GM10266 (cell line): ENCODE measurements at regions not wholly inside any gene's neighbourhood (a gene's known extent, or its start where the extent isn't known, plus 50 kb on each side); places are given as distances from the start of the nearest gene placed in this dataset.
"Not testable (repeated sequence)": the region's sequence is repeated elsewhere in the genome, so short reads cannot be mapped to it uniquely, and the experiment has no call there.

Experiments used
- DNase-seq: peaks from one replicate; pipeline ENCODE4 v3.0.0; 2012; ENCODE audit errors: extremely low spot score
- TF ChIP-seq, protein P1 (sequence below): IDR thresholded peaks from 2 replicates; pipeline ENCODE4 v1.5.1; 2012; ENCODE audit warnings: mild to moderate bottlenecking, low read depth; ENCODE audit not compliant: control insufficient read depth, insufficient read depth; ENCODE audit errors: missing control alignments

DNA sequence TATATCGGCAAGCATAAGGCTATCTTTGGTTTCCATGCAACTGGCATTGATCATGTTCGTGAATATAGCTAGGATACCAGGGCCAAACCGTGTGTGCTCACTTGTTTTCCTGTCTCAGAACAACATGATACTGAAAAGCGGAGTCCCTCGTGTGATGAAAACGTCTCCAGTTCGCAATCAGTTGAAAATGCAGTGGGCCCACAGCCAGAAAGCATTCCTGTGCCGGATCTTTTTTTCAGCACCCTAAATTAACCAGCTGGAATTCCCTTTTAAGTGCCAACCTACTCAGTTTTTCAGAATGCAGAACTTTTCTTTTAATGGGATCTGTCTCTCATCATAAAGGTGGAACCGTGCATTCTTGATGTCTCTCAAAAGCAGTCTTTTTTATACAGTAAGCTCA, 130.8 kb upstream of the FRG1 start:
- TF ChIP-seq, protein P1, sequence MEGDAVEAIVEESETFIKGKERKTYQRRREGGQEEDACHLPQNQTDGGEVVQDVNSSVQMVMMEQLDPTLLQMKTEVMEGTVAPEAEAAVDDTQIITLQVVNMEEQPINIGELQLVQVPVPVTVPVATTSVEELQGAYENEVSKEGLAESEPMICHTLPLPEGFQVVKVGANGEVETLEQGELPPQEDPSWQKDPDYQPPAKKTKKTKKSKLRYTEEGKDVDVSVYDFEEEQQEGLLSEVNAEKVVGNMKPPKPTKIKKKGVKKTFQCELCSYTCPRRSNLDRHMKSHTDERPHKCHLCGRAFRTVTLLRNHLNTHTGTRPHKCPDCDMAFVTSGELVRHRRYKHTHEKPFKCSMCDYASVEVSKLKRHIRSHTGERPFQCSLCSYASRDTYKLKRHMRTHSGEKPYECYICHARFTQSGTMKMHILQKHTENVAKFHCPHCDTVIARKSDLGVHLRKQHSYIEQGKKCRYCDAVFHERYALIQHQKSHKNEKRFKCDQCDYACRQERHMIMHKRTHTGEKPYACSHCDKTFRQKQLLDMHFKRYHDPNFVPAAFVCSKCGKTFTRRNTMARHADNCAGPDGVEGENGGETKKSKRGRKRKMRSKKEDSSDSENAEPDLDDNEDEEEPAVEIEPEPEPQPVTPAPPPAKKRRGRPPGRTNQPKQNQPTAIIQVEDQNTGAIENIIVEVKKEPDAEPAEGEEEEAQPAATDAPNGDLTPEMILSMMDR = no peak
- no peak for DNase-seq

DNA sequence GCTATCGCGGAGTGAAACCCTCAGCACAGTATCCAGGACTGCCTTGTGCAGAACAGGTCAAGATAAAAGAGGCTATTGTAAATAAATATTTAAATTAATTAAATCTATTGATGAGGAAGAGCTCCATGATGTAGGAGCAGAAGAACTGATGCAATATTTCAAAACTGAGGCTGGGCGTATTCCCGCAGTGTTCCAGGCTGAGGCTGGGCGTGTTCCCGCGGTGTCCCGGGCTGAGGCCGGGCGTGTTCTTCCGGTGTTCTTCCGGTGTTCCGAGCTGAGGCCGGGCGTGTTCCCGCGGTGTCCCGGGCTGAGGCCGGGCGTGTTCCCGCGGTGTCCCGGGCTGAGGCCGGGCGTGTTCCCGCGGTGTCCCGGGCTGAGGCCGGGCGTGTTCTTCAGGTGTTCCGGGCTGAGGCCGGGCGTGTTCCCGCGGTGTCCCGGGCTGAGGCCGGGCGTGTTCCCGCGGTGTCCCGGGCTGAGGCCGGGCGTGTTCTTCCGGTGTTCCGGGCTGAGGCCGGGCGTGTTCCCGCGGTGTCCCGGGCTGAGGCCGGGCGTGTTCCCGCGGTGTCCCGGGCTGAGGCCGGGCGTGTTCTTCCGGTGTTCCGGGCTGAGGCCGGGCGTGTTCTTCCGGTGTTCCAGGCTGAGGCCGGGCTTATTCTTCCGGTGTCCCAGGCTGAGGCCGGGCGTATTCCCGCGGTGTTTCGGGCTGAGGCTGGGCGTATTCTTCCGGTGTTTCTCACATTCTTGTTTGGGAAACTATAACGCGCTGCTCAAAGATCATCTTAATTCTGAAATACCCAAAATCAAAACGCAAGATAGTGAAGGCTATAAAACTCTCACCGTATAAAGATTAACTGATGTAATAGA, 130.1 kb upstream of the FRG1 start:
- DNase-seq = not testable (repeated sequence)

DNA sequence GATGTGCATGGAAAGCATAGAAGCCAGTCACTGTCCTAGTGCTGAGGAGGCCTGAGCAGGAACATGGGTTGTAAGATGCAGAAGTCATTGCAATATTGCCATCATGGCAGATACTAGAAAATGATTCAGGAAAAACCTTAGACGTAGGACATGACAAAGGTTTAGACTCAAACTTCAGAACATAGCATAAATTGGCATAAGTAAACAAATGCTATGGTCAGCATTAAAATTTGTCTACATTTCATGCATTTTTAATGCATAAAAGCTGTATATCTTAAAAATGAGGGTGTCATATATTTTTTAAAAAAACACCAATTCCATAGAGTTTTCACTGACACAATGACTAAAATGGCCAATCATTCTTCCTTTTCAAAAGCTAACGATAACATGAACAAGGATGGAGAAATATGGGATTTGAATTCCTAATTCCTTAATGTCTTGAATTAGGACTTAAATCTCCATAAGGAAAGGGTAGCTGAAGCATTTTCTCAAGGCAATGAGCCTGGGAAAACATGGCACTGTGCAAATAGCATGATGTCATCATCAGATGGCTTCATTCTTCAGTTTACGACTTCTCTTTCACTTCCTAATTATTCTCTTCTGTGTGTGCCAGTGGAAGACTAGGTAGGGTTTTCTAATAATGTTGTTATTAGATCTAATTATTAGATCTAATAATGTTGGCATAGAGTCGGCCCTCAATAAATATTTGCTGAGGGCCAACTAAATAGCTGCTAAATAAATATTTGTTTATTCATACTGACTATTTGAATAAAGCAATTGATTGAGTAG, 125.1 kb upstream of the FRG1 start:
- TF ChIP-seq, protein P1 = no peak
- no peak for DNase-seq

DNA sequence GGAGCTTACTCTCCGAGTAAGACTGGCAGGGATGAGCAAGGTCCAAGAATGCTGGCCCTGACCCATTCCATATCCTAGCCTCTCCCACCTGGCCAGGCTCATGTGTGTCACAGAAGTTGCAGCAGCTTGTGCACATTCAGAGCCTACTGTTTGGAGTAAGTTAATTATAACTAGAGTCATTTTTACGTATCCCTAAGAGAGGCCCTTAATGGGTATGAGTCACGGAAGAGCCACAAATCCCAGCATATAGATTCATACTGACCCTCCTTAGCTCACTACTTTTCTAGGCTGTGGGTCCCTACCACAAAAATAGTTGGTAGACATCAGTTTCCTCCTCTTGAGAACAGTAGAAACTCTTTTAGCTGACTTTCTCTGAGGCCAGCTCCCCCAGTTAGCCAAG, 118.3 kb upstream of the FRG1 start:
- DNase-seq = no peak
- TF ChIP-seq, protein P1 = no peak

DNA sequence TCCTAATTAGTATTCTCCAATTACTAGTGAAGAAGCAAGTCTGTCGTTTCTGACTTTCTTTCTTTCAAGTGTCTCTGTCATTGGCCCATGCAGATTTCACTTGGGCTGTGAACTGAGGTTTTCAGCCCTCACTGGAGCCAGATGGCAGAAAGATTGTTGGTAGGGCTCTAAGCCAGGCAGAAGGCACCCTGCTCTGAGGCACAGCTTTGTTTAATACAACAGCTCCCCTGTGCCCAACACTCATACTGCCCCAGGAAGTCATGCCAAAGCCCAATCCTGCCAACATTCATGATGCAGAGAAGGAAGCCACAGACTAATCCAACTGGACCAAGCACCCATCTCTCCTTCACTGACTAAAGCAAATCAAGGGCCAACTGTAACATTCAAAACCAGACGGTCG, 117.1 kb upstream of the FRG1 start:
- TF ChIP-seq, protein P1 = no peak
- DNase-seq = no peak

DNA sequence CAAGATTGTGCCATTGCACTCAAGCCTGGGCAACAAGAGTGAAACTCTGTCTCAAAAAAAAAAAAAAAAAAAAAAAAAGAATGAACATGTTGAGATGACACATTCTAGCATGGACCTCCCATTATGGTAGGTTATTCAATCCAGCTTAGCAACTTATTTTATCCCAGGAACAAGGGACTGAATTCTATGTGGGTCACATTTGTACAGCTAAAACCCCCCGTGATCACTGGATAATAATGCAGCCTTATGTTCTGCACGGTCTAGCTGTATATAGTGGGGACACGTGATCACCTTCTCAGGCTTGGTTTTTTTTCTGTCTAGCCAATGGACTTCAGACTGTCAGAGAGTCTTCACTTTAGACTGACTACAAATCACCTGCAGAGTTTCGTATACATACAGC, 115.2 kb upstream of the FRG1 start:
- DNase-seq = no peak
- TF ChIP-seq, protein P1 = no peak

DNA sequence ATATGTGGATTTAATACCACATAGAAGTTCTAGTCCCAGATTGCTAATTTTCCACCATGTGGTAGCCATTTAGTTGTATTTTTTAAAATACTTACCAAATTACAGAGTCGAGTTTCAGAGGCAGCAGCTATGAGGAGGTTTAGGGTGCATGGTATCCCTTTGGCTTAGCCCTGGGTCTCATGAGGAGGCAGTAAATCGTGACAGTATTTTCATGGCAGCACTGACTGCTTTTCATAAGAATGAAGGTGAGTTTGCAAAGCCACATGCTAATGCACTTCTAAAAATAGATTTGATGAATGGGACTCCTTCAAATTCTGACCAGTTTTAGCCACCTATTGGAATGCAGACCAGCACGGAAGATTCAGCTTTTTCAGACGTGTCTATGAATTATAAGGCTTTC, 114.0 kb upstream of the FRG1 start:
- TF ChIP-seq, protein P1 = no peak
- no peak for DNase-seq
